B cell (primary cell): ENCODE measurements at regions not wholly inside any gene's neighbourhood (a gene's known extent, or its start where the extent isn't known, plus 50 kb on each side); places are given as distances from the start of the nearest gene placed in this dataset.

Experiments used
- ATAC-seq: fragments of 200-7000 bp; cut with Tn5 transposase; one replicate; pipeline ENCODE4 v1.10.0; 2021; ENCODE audit warnings: low read depth, mild to moderate bottlenecking, moderate number of reproducible peaks, moderate library complexity
- CTCF ChIA-PET: fragments of 350-600 bp; sonication (Branson Sonifier 250); formaldehyde crosslinking; loops from one replicate; lab custom pipeline; 2021; ENCODE audit warnings: antibody characterized with exemption, inconsistent platforms; lab: Charles Lee
- POLR2A ChIA-PET: fragments of 350-600 bp; sonication (Branson Sonifier 250); formaldehyde crosslinking; loops from one replicate; lab custom pipeline; 2021; ENCODE audit warnings: antibody characterized with exemption; lab: Charles Lee
- DNase-seq: peaks from one replicate; pipeline ENCODE4 v3.0.0; 2013
- H2AFZ ChIP-seq: 2 replicates; pipeline ENCODE4 v1.6.1; 2012; ENCODE audit warnings: mild to moderate bottlenecking, low read depth, low read length; ENCODE audit not compliant: insufficient read depth, poor library complexity, severe bottlenecking
- H3K27ac ChIP-seq, 2 donors: 1 replicate in 1 of 2; 2 replicates in 1 of 2; pipeline ENCODE4 v1.5.1; 2012 to 2013; ENCODE audit warnings: low read length in 2 of 2, mild to moderate bottlenecking in 2 of 2, moderate library complexity in 1 of 2
- H3K27me3 ChIP-seq, 4 experiments: fragments of 200-600 bp in 1 of 4; sonication (generic) in 1 of 4; replicated peaks in 1 of 4; 1 replicate in 2 of 4; 2 replicates in 2 of 4; pipeline versions ENCODE4 v1.6.1 to v1.7.0; 2013 to 2016; ENCODE audit warnings: low read length in 3 of 4, mild to moderate bottlenecking in 2 of 4, mixed read lengths in 1 of 4, moderate library complexity in 1 of 4; ENCODE audit not compliant: insufficient read depth in 4 of 4, control insufficient read depth in 3 of 4; ENCODE audit errors: control extremely low read depth in 1 of 4
- H3K36me3 ChIP-seq, 2 experiments: replicated peaks in 1 of 2; 1 replicate in 1 of 2; 2 replicates in 1 of 2; pipeline versions ENCODE4 v1.6.1 to v1.7.1; 2013; ENCODE audit warnings: low read length in 1 of 2; ENCODE audit not compliant: insufficient read depth in 2 of 2, control insufficient read depth in 1 of 2; ENCODE audit errors: control extremely low read depth in 1 of 2, extremely low read depth in 1 of 2
- H3K4me1 ChIP-seq, 2 donors: fragments of 200-600 bp in 1 of 2; sonication (generic) in 1 of 2; 1 replicate in 1 of 2; 2 replicates in 1 of 2; pipeline versions ENCODE4 v1.5.1 to v1.6.1; 2013 to 2017; ENCODE audit warnings: low read length in 2 of 2; ENCODE audit not compliant: control insufficient read depth in 2 of 2, insufficient read depth in 2 of 2
- H3K4me2 ChIP-seq: replicated peaks from 2 replicates; pipeline ENCODE3; 2012; ENCODE audit warnings: mild to moderate bottlenecking, low read depth, low read length; ENCODE audit not compliant: poor library complexity, severe bottlenecking
- H3K4me3 ChIP-seq, 5 experiments: fragments of 200-600 bp in 1 of 5; sonication (generic) in 1 of 5; 1 replicate in 3 of 5; 2 replicates in 2 of 5; pipeline versions ENCODE4 v1.5.1 to v1.7.0; 2011 to 2016; ENCODE audit warnings: low read length in 4 of 5, mild to moderate bottlenecking in 4 of 5, low read depth in 2 of 5, control low read depth in 1 of 5, moderate library complexity in 1 of 5; ENCODE audit not compliant: insufficient read depth in 1 of 5; ENCODE audit errors: control extremely low read depth in 1 of 5, extremely low read depth in 1 of 5
- H3K79me2 ChIP-seq: fragments of 200-600 bp; sonication (generic); one replicate; pipeline ENCODE4 v1.6.0; 2016; ENCODE audit warnings: low read length; ENCODE audit not compliant: control insufficient read depth, insufficient read depth
- H3K9ac ChIP-seq: fragments of 200-600 bp; sonication (generic); 2 replicates; pipeline ENCODE4 v1.6.1; 2017; ENCODE audit warnings: mild to moderate bottlenecking, low read length, moderate library complexity
- H3K9me3 ChIP-seq, 3 donors: one replicate each; pipeline versions ENCODE4 v1.6.1 to v1.7.1; 2013; ENCODE audit warnings: low read length in 2 of 3; ENCODE audit not compliant: control insufficient read depth in 2 of 3, insufficient read depth in 1 of 3; ENCODE audit errors: control extremely low read depth in 1 of 3
- H4K20me1 ChIP-seq: 2 replicates; pipeline ENCODE4 v1.6.0; 2012; ENCODE audit warnings: mild to moderate bottlenecking, low read length; ENCODE audit not compliant: insufficient read depth, control insufficient read depth, poor library complexity, severe bottlenecking
- H3K27ac Mint-ChIP-seq: one replicate; pipeline ENCODE4 v1.8.0; 2021; ENCODE audit warnings: mixed read lengths
- H3K27me3 Mint-ChIP-seq: one replicate; pipeline ENCODE4 v1.8.0; 2021; ENCODE audit warnings: mixed read lengths
- H3K4me1 Mint-ChIP-seq: one replicate; pipeline ENCODE4 v1.8.0; 2021; ENCODE audit warnings: mixed read lengths
- H3K4me3 Mint-ChIP-seq: one replicate; pipeline ENCODE4 v1.8.0; 2021; ENCODE audit warnings: mixed read lengths
- H3K9me3 Mint-ChIP-seq: one replicate; pipeline ENCODE4 v1.8.0; 2022; ENCODE audit warnings: mixed read lengths; ENCODE audit not compliant: insufficient read depth
- EZH2 ChIP-seq: IDR thresholded peaks from 2 replicates; pipeline ENCODE4 v1.6.1; 2012; ENCODE audit warnings: borderline replicate concordance, low read depth, mild to moderate bottlenecking, moderate library complexity, low read length; ENCODE audit not compliant: insufficient read depth, poor library complexity, severe bottlenecking
- WGBS: methylation state at CpG from one replicate; pipeline ENCODE4 v1.1.5; 2013; ENCODE audit warnings: missing lambda C conversion rate; ENCODE audit not compliant: insufficient coverage; 5-methylcytosine and 5-hydroxymethylcytosine counted together
- intact Hi-C: fragments of 100-400 bp; cut with micrococcal nuclease; formaldehyde crosslinking; loops from one replicate; pipeline ENCODE4 v1.10.0; 2022
- TF ChIP-seq, protein P1 (sequence below): fragments of 200-600 bp; IDR thresholded peaks from one replicate; pipeline ENCODE4 v1.8.0; 2022; ENCODE audit warnings: antibody characterized with exemption, mild to moderate bottlenecking

DNA sequence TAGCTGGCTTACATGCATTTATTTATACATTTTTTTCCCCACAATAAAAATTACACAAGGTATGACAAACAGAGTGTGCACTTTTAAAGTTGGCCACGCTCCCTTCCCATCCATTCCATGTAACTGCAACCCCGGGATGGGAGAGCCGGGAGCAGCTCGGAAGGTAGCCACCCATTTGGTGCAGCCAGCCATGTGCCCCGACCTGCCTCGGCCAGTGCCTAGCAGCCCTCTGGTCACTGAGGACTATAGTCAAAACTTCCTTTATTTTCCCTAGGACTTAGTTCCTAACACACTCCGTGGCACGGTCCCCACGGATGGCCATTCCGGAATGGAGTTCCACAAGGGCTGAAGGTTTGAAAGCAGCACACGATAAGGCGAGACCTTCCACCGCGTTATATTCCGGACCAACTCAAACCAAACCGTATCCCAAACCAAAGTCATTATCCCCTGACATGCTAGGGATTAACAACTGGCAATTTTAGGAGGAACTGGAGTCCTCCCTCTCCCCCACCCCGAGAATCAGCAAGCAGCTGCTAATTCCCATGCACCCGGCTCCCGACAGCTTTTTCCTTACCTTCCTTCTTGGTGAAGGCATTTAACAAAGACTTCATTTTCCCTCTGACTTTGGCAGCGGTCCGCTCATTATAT lies 426.4 kb downstream of the SHANK2 start:
- CTCF ChIA-PET: interaction anchor here (1.7 kb wide), 1 partner anchor 9 kb away, joined by 5 read pairs; no protein-coding TSS in a partner anchor
- TF ChIP-seq EZH2: no peak
- TF ChIP-seq, protein P1, sequence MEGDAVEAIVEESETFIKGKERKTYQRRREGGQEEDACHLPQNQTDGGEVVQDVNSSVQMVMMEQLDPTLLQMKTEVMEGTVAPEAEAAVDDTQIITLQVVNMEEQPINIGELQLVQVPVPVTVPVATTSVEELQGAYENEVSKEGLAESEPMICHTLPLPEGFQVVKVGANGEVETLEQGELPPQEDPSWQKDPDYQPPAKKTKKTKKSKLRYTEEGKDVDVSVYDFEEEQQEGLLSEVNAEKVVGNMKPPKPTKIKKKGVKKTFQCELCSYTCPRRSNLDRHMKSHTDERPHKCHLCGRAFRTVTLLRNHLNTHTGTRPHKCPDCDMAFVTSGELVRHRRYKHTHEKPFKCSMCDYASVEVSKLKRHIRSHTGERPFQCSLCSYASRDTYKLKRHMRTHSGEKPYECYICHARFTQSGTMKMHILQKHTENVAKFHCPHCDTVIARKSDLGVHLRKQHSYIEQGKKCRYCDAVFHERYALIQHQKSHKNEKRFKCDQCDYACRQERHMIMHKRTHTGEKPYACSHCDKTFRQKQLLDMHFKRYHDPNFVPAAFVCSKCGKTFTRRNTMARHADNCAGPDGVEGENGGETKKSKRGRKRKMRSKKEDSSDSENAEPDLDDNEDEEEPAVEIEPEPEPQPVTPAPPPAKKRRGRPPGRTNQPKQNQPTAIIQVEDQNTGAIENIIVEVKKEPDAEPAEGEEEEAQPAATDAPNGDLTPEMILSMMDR: no peak
- Histone ChIP-seq H2AFZ (no peak overlapping the region), H3K4me3 (no peak overlapping the region), H3K36me3 (no peaks in the 10 kb centered on the region), H3K9ac (no peak overlapping the region), H3K4me1 (no peaks in the 10 kb centered on the region), H3K27me3 (peaks cover 0 to 16% (median 7%) of the 10 kb centered on the region in 4 experiments), H3K27ac (no peak overlapping the region), H3K9me3 (peaks cover 0 to 27% (median 0%) of the 10 kb centered on the region in 3 donors), H3K79me2 (no peaks in the 10 kb centered on the region), H3K4me2 (no peak overlapping the region), H4K20me1 (no peaks in the 10 kb centered on the region)
- no peak for ATAC-seq
- Mint-ChIP-seq H3K27ac (no peak overlapping the region), H3K4me3 (no peak overlapping the region), H3K27me3 (peaks cover 21% of the 10 kb centered on the region), H3K9me3 (no peaks in the 10 kb centered on the region), H3K4me1 (no peaks in the 10 kb centered on the region)
- POLR2A ChIA-PET: no interaction called here
- intact Hi-C loops: no loop called here
- WGBS: 63% methylated on average over 20 of the region's 21 CpGs
- DNase-seq: no peak

DNA sequence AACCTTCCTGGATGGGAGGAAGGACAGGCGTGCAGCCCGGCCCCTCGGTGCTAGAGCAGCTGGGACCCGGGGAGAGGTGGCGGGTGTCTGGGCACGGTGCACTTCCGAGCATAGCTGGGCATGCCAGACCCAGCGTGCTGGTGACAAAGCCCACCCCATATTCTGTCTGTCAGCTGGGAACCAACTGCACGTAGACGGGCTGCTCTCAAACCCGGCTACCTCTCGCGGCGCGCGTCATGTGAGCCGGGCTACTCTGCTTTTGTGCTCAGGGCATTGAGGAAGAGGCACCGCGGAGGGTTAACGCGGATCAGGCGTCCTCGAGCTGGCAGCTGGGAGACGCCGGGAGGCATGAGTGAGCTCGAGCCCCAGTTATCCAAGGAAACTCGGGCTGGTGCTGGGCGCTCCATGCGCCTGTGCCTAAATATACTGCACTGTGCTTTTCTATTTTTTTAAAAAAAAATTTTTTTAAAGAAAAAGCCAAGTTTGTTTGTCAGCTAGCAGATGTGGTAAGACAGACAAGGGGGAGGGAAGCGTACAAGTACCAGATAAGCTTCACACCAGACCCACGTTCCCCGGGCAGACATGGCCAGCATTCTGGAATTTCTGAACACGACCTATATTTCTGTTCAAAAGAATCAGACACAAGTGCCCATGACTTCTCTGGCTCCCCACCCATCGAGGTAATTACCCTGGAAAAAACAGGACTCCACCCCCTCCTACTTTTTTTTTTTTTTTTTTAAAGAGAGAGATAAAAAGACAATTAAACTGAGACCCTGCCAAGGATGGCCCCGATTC lies 425.6 kb downstream of the SHANK2 start:
- no peak for ATAC-seq
- H3K9ac ChIP-seq: no peak overlapping the region

More for the DNA sequence above, 425.6 kb downstream of the SHANK2 start:
- Histone ChIP-seq H3K4me1 (no peaks in the 10 kb centered on the region), H3K4me2 (no peak overlapping the region), H3K79me2 (no peaks in the 10 kb centered on the region), H2AFZ (no peak overlapping the region), H3K9me3 (peaks cover 0 to 29% (median 0%) of the 10 kb centered on the region in 3 donors), H4K20me1 (no peaks in the 10 kb centered on the region), H3K27me3 (peaks cover 0 to 16% (median 7%) of the 10 kb centered on the region in 4 experiments), H3K36me3 (no peaks in the 10 kb centered on the region), H3K4me3 (no peak overlapping the region), H3K27ac (no peak overlapping the region)
- no peaks in the 10 kb centered on the region for H3K4me1 Mint-ChIP-seq
- H3K27ac Mint-ChIP-seq: no peak overlapping the region
- DNase-seq: no peak
- intact Hi-C loops: no loop called here
- H3K4me3 Mint-ChIP-seq: no peak overlapping the region
- H3K9me3 Mint-ChIP-seq: no peaks in the 10 kb centered on the region
- POLR2A ChIA-PET: no interaction called here
- CTCF ChIA-PET: interaction anchor here (1.7 kb wide), 1 partner anchor 10 kb away, joined by 5 read pairs; no protein-coding TSS in a partner anchor
- TF ChIP-seq, protein P1: no peak
- no peak for TF ChIP-seq EZH2
- peaks cover 21% of the 10 kb centered on the region for H3K27me3 Mint-ChIP-seq
- 15% methylated on average over 29 of the region's 35 CpGs for WGBS
